Right renal cortex interstitium (tissue), 3 donors: ENCODE measurements at regions not wholly inside any gene's neighbourhood (a gene's known extent, or its start where the extent isn't known, plus 50 kb on each side); places are given as distances from the start of the nearest gene placed in this dataset.
"Not testable (repeated sequence)": the region's sequence is repeated elsewhere in the genome, so short reads cannot be mapped to it uniquely, and the experiment has no call there.

Experiments used
- DNase-seq, 3 donors: peaks; one replicate each; pipeline ENCODE4 v3.0.0-alpha.2; 2013; ENCODE audit warnings: low read depth in 3 of 3, low spot score in 2 of 3

DNA sequence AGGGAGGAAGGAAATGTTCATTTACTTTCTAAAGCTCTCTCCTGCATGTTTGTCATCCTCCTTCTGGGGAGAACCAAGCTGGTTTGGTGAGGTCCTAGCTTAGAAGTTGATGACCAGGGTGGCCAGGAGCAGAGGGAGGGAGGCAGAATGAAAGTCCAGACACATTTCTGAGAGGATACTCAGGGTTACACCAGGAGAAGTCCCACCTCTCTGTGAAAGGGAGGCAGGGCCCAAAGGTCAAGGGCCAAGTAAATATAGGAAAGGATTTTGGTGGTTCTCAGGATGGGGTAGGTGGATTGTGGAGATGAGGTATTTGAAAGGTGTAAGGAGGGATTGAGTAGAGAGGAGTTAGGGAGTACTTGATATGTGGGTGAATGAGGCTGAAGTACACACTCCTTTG, 58.0 kb upstream of the FBXO11 start:
- no peak for DNase-seq

DNA sequence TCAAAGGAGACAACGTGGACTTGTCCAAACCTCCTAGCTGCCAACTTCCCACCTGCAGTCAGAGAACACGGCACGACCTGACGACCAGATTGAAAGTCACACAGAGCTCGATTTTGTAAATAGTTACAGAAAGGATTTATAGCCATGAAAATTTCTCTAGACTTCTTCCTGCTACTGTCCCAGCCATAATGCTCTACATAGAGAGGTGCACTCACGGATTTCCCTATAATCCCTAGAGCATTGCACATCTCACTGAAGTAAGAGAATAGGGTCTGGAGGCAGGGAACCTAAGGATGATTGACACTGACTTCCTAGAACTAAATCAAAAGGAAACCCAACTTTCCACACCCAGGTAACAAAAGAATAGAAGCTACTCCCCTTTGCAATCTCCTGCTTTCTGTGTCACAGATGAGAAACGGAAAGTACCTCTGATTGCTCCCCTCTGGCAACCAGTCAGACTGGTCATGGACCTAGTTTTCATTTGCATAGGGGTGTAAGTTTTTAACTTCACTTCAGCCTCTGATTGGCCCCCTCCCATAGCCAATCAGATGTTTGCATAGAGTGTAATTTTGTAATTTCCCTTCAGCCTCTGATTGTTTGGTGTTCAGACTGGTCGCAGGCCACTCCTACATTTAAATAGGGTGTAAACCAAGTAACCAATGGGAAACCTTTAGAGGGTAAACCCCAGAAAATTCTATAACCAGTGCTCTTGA, 58.6 kb upstream of the FBXO11 start:
- DNase-seq, result no peak

DNA sequence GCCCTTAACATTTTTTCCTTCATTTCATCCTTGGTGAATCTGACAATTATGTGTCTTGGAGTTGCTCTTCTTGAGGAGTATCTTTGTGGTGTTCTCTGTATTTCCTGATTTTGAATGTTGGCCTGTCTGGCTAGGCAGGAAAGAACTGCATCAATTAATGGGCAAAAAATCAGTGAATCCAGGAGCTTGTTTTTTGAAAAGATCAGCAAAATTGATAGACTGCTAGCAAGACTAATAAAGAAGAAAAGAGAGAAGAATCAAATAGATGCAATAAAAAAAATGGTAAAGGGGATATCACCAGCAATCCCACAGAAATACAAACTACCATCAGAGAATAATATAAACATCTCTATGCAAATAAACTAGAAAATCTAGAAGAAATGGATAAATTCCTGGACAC, 70.4 kb upstream of the FBXO11 start:
- DNase-seq, result not testable (repeated sequence)

DNA sequence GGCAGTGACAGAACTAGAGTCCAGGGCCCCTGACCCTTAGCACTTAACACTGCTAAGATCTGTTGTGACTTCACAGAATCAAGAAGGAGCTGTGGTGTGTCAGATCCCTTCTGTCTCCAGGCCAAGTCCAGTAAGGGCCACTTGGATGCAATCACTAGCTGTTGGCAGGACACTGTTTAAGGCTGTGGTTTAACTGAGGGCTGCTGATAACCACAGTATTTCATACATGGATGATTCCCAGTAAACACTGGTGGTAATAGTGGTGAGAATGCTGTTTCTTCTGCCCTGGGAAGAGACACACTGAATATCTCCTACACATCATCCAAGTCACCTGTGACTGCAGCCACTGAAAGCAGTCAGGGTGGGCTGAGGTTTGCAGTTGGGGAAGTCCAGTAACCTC, 77.7 kb upstream of the FBXO11 start:
- DNase-seq, result no peak

DNA sequence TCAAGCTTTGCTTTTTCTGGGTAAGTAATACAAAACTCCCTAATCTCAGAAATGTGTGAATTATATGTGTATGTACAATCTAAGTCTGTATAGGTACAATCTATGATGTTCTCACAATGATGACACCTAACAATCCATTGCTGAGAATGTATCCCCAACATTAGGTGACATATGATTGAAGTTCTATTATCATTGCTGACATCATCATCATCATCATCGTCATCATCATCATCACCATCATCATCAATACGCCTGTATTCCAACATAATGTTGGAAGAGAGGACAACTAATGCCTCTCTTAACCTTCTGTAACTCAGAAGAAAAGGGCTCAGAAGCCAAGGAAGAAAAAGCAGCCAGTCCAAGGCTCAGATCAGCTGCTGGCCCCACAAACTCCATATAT, 84.2 kb upstream of the FBXO11 start:
- no peak for DNase-seq

DNA sequence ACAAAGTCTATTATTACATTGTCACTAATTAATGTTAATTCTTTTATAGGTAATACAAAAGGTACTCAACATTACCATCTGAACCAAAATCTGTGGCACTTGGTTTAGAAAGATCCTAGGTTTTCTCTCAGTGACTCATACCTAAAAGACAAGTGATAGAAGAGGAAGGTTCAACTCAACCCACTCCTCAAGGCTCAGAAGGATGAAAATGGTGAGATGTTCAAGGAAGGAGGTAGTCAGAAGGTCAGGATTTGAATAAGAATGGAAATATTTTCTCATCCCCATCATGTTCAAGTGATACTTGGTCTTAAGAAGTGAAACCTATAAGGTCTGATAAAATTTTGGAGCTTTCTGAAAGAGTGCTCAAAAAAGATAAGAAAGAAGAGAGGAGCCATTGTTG, 86.4 kb upstream of the FBXO11 start:
- DNase-seq, result no peak

DNA sequence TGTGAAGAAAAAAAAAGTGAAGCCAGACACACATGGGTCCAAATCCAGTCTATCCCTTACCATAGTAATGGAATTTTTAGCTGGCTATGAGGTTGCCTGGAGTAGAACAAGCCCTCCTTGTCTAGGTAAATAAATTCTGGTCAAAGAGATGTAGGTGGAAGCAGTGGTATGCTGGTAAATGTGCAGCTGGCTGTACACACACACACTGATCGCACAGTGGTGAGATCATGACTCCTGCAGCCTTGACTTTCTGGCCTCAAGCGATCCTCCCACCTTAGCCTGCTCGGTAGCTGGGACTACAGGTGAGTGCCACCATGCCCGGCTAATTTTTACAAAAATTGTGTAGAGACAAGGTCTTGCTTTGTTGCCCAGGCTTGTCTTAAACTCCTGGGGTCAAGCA, 90.5 kb upstream of the FBXO11 start:
- no peak for DNase-seq

DNA sequence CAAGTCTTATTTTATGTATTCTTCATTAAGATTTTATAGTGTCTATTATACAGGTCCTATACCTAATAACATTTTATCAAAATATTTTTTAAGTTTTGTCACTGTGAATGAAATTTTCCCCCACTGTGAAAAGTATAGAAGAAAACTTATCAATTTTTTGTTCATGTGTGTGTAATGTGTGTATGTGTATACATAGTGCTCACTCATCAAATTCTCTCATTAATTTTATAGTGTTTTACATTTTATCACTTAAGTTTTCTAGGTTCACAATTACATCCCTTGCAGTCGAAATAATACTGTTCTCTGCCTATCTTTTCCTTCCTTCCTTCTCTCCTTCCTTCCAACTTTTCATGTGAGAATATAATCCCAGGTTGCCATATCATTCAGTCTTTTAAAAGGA, 93.2 kb upstream of the FBXO11 start:
- no peak for DNase-seq

DNA sequence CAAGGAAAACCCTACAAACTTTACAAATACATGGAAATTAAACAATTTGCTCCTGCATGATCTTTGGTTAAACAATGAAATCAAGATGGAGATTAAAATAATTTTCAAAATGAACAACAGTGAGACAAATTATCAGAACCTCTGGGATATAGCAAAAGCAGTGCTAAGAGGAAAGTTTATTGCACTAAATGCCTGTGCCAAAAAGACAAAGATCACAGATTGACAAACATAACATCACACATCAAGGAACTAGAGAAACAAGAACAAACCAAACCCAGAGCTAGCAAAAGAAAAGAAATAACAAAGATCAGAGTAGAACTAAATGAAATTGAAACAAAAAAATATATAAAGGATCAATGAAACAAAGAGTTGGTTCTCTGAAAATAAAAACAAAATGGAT, 95.2 kb upstream of the FBXO11 start:
- no peak for DNase-seq

DNA sequence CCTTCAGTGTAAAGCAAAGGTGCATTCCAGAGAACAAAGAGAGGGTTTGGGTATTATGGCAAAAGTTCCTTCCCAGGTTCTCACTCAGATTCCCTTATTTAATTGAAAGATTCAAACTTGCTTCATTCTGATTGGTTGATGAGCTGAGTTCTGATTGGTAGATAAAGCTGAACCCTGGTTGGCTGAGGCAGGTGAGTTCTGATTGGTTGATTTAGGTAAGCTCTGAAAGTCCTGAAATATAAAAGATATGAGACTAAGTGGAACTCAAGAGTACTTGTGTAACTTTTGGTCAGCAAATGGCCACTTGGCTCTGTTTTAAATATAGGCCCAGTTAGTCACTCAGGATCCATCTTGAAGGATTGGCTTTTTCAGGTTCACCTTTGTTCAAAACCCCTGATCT, 99.8 kb upstream of the FBXO11 start:
- no peak for DNase-seq

DNA sequence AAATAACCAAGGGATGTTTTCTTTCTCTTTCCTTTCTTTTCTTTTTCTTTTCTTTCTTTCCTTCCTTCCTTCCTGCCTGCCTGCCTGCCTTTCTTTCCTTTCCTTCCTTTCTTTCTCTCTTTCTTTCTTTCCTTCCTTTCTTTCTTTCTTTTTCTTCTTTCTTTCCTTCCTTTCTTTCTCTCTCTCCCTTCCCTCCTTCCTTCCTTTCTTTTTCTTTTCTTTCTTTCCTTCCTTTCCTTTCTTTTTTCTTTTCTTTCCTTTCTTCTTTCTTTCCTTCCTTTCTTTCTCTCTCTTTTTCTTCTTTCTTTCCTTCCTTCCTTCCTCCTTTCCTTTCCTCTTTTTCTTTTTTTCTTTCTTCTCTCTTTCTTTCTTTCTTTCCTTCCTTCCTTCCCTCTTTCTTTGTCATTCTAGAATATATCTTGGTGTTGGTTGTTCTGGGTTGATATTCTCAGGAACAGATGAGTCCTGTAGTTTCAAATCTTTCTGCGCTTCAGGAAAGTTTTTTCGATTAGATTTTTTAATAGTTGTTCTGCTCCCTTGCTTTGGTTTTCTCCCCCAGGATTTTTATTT, 101.5 kb upstream of the FBXO11 start:
- DNase-seq, result no peak

DNA sequence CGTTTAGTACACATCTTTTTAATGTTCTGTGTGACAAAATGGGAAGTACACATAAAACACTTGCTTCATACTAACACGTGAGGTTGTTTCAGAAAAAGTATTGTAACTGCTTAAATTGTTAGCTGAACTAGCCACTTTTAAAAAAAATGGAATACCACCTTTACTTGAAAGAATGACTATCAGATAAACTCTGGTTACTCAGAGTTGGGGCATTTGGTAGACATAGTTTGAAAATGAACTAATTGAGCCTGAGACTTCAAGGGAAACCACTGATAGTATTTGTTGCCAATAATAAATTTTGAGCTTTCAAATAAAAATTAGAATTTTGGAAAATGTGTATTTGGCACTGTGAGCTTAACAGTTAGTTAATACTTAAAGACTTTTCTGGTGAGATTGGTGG, 103.0 kb upstream of the FBXO11 start:
- DNase-seq, result no peak

DNA sequence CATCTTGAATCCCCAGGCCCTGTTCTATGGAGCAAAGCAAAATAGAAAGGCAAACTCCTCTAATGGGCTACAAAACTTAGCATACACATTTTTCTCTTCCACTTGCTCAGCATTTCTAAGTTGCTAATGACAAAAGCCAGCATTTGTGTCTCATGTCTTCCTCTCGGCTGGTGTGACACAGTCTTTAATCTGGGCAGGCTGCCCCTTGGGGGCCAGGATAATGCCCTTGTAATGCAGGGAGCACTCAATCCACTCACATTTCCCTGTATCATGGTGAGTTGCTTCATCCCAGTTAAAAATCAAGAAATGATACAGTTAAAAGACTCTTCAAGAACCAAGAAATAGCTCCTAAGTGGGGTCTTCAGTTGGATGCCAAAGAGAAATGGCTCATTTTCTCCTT, 109.1 kb upstream of the FBXO11 start:
- DNase-seq, result no peak

DNA sequence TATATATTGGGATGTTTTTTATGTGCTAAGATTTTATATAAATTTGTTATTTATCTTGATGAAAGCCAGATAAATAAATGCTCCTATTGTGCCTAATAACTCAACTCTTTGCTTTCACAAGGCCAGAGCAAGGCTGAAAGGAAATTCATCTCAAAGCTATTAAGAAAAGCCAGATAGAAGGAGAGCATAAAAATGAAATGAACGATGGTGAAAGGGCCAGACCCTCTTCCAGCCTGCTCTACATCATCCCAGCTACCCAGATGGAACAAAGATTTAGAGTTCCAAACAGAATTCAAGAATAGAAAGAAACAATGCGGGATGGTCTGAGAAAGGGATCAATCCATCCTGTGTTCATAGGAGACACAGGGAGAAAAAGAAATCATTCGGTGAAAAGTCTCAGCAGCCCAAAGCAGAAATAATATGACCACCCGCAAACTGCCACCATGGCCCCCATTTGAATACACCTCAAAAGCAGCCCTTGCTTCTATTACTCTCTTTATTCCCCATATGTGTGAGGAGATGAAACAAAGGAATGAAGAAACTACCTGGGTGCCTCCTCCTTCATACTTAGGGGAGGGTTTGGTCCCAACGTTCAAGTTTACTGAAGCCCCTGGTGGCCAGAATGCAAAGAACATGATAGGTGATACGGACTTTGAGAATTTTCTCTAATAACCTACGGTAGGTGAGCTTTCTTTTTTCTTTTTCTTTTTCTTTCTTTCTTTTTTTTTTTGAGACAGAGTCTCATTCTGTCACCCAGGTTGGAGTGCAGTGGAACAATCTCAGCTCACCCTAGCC, 110.1 kb upstream of the FBXO11 start:
- DNase-seq, result no peak

DNA sequence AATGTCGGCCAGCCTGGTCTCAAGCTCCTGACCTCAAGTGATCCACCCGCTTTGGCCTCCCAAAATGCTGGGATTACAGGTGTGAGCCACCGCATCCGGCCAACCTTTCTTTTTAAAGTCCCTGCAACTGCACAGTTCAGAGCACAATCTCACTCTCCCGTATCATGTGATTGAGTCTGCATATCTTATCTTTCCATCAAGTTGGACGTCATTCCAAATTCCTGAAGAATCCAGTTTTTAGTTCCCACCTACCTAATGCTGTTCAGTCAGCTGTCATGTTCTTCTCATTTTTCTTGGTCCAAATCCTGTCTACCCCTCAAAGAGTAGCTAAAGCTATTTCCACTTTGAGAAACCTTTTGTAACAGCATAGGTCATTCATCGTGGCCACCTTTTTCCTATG, 110.8 kb upstream of the FBXO11 start:
- DNase-seq, result no peak

DNA sequence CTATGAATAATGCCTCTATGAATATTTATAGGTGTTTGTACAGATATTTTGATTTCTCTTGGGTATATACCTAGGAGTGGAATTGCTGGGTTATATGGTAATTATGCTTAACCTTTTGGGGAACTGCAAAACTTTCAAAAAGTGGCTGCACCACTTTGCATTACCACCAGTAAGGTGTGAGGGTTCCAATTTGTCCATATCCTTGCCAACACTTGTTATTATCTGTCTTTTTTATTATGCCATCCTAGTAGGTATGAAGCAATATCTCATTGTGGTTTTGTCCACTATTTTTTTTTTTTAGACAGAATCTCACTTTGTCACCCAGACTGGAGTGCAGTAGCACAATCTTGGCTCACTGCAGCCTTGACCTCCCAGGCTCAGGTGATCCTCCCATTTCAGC, 112.2 kb upstream of the FBXO11 start:
- DNase-seq, result no peak

DNA sequence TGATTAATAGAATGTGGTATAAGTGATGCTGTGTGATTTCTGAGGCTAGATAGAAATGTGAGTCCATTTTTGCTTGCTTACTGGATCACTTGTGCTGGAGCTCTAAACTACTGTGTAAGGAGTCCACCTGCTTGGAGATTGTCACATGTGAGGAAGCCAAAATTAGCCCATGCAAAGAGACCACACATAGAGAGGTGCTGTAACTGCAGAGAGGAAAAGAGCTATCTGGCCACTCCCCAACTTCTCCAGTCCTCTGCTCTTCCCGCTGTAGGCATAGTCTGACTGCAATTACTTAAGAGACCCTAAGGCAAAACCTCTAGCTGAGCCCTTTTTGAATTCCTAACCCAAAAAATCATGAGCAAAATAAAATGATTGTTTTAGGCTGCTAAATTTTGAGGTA, 120.6 kb upstream of the FBXO11 start:
- no peak for DNase-seq

DNA sequence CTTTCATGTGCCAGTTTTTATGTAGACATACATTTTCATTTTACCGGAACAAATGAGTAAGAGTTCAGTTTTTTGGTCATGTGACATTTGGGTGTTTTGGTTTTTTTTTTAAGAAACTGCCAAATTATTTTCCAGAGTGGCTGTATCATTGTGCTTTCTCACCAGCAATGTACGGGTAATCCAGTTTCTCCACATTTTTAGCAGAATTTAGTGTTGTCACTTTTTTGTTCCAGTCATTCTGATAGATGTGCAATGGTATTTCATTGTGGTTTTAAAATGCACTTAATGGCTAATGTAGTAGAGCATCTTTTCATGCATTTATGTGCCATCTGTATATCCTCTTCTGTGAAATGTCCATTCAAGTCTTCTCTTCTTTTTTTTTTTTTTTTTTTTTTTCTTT, 126.5 kb upstream of the FBXO11 start:
- no peak for DNase-seq

DNA sequence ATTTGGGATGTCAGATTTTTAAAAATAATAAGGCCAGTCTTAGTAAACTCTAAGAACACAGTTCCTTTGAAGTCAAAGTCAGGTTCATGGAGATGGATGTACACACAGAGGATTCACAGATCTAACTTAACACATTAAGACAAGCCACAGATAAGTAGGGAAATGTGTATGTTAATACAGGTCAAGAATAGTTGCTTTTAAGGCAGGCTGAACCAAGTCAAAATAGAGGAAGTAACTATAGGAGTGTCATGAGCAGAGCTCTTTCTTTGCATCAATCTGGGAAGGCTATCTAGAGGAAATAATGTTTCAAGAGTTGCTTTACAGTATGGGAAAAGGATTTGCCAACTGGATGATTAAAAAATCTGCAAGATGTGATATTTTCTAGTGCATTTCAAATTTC, 128.0 kb upstream of the FBXO11 start:
- DNase-seq, result no peak

DNA sequence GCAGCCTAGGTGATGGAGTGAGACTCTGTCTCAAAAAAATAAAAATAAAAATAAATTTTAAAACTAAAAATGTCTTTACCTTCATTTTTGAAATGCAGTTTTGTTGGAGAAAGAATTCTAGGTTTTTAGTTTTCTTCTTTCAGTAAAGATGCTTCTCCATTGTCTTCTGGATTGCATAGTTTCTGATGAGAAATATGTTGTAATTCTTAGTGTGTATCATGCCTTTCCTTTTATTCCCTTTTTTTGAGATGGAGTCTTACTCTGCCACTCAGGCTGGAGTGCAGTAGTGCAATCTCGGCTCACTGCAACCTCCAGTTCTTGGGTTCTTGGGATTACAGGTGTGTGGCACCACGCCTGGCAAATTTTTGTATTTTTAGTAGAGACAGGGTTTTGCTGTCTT, 130.0 kb upstream of the FBXO11 start:
- no peak for DNase-seq

DNA sequence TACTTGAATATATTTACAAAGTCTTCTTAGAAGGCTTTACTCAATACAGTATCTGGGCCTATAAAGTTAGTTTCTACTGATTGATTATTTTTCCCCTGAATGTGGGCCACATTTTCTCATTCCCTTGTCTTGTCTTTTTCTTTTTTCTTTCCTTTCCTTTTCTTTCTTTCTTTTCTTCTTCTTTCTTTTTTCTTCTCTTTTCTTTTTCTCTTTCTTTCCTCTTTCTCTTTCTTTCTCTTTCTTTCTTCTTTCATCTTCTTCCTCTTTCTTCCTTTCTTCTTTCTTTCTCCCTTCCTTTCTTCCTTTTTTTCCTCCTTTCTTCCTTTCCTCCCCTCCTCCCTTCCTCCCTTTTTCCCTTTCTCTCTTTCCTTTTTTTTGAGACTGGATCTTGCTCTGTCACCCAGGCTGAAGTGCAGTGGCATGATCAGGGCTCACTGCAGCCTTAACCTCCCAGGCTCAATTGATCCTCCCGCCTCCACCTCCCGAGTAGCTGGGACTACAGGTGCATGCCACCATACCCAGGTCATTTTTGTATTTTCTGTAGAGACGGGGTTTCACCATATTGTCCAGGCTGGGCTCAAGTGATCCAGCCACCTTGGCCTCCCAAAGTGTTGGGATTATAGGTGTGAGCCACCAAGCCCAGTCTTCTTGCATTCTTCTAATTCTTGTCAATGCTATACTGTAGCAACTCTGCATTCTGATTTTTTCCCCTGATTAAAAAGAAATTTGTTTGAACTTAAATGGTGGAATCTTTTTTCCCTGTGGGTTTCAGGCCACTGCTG, 133.1 kb upstream of the FBXO11 start:
- no peak for DNase-seq
